ENCODE measurements at regions not wholly inside any gene's neighbourhood (a gene's known extent, or its start where the extent isn't known, plus 50 kb on each side); places are given as distances from the start of the nearest gene placed in this dataset.

GRCh38 chr4:11209826-11210225 lies 218.9 kb downstream of the HS3ST1 start:
- TF ChIP-seq FOXM1 (IDR thresholded peaks at IDR 0.05; ENCODE audit: borderline replicate concordance) (no peak), TARDBP (IDR thresholded peaks at IDR 0.05) (no peak), FOXA1 (IDR thresholded peaks at IDR 0.05) (no peak)

All from HEK293T (cell line).